B cell (primary cell): ENCODE measurements at regions not wholly inside any gene's neighbourhood (a gene's known extent, or its start where the extent isn't known, plus 50 kb on each side); places are given as distances from the start of the nearest gene placed in this dataset.

ENCODE experiments used
- EZH2 ChIP-seq: IDR thresholded peaks from 2 replicates; pipeline ENCODE4 v1.6.1; 2012; ENCODE audit warnings: borderline replicate concordance, low read depth, mild to moderate bottlenecking, moderate library complexity, low read length; ENCODE audit not compliant: insufficient read depth, poor library complexity, severe bottlenecking
- TF ChIP-seq, protein P1 (sequence below): fragments of 200-600 bp; IDR thresholded peaks from one replicate; pipeline ENCODE4 v1.8.0; 2022; ENCODE audit warnings: antibody characterized with exemption, mild to moderate bottlenecking

DNA sequence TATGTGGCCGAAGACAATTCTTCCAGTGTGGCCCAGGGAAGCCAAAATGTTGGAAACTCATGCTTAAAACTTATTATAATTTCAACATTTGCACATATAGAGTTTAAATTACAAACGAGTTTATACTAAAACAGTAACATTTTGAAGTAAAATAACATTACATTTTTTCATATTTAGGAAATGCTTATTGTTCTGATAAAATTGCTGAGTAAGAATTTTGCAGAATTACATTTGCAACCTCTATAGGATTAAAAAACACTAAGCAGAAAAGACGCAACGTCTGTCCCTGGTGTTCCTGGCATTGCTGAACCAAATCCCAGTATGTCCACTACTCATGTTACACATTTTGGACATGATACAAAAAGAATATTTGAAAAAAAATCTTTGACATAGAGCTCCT is 1241.2 kb downstream of the SUCLG1 start:
- TF ChIP-seq, protein P1, sequence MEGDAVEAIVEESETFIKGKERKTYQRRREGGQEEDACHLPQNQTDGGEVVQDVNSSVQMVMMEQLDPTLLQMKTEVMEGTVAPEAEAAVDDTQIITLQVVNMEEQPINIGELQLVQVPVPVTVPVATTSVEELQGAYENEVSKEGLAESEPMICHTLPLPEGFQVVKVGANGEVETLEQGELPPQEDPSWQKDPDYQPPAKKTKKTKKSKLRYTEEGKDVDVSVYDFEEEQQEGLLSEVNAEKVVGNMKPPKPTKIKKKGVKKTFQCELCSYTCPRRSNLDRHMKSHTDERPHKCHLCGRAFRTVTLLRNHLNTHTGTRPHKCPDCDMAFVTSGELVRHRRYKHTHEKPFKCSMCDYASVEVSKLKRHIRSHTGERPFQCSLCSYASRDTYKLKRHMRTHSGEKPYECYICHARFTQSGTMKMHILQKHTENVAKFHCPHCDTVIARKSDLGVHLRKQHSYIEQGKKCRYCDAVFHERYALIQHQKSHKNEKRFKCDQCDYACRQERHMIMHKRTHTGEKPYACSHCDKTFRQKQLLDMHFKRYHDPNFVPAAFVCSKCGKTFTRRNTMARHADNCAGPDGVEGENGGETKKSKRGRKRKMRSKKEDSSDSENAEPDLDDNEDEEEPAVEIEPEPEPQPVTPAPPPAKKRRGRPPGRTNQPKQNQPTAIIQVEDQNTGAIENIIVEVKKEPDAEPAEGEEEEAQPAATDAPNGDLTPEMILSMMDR, result no peak
- TF ChIP-seq EZH2, result no peak
